ENCODE measurements at regions not wholly inside any gene's neighbourhood (a gene's known extent, or its start where the extent isn't known, plus 50 kb on each side); places are given as distances from the start of the nearest gene placed in this dataset.
"Not testable (repeated sequence)": the region's sequence is repeated elsewhere in the genome, so short reads cannot be mapped to it uniquely, and the experiment has no call there.

DNA sequence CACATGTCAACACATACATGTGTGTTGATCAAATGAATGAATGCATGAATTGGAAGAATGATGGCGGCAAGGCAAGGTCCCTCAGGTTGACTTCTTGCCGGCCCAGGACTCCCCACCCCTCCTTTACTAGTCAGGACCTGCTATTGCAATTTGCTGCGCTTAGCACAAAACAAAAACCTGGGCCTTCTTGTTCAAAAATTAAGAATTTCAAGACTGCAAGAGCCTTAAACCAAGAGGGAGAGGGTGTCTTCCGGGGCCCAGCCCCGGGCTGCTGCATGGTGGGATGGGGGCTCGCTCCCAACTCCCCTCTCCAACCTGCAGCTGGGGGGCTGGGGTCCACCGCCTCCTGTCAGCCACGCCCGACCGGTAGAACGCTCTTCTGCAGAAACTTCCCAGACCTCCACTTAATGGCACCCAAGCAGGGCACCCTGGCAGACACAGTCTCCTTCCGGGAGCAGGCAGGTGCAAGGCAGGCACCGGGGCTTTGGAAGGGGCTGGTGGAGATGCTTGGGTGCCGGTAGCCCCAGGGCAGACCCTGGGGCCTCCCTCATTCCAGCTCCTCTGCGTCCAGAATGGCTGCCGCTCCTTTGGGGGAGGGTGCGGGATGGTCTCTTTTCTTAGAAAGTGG is 2896.5 kb downstream of the RPIA start:
- peaks cover 30 to 33% of the 10 kb centered on the region in 2 donors for H3K27me3 Mint-ChIP-seq

DNA sequence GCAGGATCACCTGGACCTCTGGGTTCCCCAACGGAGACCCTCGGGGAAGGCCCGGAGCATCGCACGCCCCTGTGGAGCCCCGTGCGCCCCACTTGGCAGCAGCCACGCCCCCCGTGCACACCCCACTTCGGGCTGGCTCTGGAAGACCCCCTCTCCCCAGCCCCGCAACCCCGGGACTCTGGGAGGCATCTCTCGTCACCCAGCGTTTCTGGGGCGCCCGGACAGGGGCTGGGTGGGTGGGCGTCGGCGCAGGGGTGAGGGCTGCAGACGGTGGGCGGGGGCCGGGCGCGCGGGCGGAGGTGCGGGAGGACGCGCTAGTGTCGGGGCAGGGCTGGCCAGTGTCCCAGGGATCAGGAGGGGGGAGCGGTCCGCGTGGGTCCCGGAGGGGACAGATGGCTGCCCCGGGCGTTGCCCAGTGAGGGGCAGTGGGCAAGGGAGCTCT is 2897.3 kb downstream of the RPIA start:
- ATAC-seq (replicated peaks); H3K9me3 Mint-ChIP-seq: not testable (repeated sequence)

More for the DNA sequence above, 2896.5 kb downstream of the RPIA start:
- not testable (repeated sequence) for H3K4me3 Mint-ChIP-seq; H3K4me1 Mint-ChIP-seq; ATAC-seq (replicated peaks); H3K36me3 Mint-ChIP-seq; H3K9me3 Mint-ChIP-seq; DNase-seq; H3K27ac Mint-ChIP-seq

DNA sequence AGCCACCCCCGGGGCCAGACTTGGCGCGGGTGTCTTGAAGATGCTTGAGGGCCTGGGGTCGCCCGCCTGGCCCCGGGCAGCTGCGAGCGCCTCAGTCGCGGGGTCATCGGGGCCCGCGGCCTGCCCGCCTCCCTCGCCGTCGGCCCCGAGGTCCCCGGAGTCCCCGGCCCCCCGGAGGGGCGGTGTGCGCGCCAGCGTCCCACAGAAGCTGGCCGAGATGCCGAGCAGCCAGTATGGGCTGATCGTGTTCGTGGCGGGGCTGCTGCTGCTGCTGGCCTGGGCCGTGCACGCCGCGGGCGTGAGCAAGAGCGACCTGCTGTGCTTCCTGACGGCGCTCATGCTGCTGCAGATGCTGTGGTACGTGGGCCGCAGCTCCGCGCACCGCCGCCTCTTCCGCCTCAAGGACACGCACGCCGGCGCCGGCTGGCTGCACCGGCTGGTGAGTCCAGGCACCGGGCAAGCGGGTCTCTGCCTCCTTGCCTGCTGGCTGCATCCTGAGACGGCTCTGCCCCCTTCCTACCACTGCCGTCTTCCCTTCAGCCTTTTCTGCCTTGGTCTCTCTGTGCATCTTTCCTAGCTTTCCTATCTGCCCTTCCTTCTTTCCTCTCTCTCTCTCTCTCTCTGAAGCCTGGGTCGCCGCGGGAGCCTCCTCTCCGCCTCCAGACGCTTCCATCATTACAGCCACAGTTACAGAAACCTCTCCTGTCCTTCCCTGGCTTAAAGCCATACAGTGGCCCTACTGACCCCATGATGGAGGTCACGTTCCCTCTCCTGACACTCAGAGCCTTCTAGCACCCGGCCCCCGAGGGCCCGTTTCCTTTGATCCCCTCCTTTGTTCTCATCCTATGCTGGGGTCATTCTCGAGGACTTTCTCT is 2898.2 kb downstream of the RPIA start:
- DNase-seq; H3K9me3 Mint-ChIP-seq; ATAC-seq (replicated peaks); H3K4me1 Mint-ChIP-seq; H3K4me3 Mint-ChIP-seq; H3K27ac Mint-ChIP-seq; H3K36me3 Mint-ChIP-seq: not testable (repeated sequence)
- H3K27me3 Mint-ChIP-seq = peaks cover 34% of the 10 kb centered on the region in 2 donors

More for the DNA sequence above, 2897.3 kb downstream of the RPIA start:
- H3K36me3 Mint-ChIP-seq, H3K27ac Mint-ChIP-seq, H3K4me1 Mint-ChIP-seq, H3K4me3 Mint-ChIP-seq, DNase-seq: not testable (repeated sequence)
- peaks cover 30 to 34% of the 10 kb centered on the region in 2 donors for H3K27me3 Mint-ChIP-seq

DNA sequence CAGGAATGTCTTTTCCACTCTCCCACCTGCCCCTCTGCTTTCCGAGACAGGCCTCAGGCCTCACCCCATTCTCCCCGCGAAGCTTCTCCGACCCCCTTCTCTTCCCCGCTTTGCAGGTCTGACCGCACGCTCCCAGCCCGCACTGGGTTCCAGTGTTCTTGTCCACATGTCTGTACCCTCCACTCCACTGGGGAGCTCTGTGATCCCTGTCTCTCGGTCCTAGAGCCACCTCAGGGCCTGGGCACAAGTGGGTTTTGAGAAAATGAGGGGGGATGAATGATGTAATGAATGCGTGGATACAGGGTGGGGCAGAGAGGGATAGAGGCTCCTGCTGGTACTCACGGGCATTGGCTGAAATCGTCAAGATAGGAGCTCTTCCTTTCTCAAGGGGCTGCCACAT is 2898.9 kb downstream of the RPIA start:
- H3K4me3 Mint-ChIP-seq; ATAC-seq (replicated peaks); H3K27ac Mint-ChIP-seq; H3K36me3 Mint-ChIP-seq; DNase-seq; H3K9me3 Mint-ChIP-seq; H3K4me1 Mint-ChIP-seq: not testable (repeated sequence)
- H3K27me3 Mint-ChIP-seq = peaks cover 31 to 34% of the 10 kb centered on the region in 2 donors

DNA sequence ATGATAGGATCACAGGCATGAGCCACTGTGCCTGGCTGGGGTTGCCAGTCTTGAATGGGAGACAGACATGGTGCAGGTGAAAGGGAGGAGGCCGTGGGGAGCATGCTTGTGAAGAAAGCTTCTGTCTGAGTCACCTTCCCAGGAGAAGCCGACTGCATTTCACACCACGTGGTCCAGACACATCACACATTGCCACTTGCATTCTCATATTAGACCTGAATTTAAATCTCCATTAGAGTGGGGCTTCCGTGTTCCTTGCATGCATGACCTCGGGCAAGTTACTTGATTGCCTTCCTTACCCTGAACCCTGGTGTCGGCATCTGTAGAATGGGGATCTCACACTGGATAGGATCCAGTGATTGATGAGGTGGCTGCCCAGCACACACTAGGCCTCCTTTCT is 2899.6 kb downstream of the RPIA start:
- not testable (repeated sequence) for H3K36me3 Mint-ChIP-seq; DNase-seq; H3K4me3 Mint-ChIP-seq; H3K4me1 Mint-ChIP-seq; H3K9me3 Mint-ChIP-seq; H3K27ac Mint-ChIP-seq; ATAC-seq (replicated peaks)
- H3K27me3 Mint-ChIP-seq = peaks cover 31 to 34% of the 10 kb centered on the region in 2 donors

DNA sequence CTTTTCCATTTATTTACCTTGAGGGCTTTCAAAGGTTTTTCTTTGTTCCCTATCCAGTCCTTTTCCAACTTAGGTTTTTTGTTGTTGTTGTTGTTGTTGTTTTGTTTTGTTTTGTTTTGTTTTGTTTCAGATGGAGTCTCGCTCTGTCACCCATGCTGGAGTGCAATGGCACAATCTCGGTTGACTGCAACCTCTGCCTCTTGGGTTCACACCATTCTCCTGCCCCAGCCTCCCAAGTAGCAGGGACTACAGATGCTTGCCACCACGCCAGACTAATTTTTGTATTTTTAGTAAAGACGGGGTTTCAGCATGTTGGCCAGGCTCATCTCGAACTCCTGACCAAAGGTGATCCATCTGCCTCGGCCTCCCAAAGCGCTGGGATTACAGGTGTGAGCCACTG is 2906.0 kb downstream of the RPIA start:
- not testable (repeated sequence) for H3K27ac Mint-ChIP-seq; H3K36me3 Mint-ChIP-seq; H3K4me3 Mint-ChIP-seq; H3K27me3 Mint-ChIP-seq; DNase-seq; ATAC-seq (replicated peaks); H3K4me1 Mint-ChIP-seq; H3K9me3 Mint-ChIP-seq

DNA sequence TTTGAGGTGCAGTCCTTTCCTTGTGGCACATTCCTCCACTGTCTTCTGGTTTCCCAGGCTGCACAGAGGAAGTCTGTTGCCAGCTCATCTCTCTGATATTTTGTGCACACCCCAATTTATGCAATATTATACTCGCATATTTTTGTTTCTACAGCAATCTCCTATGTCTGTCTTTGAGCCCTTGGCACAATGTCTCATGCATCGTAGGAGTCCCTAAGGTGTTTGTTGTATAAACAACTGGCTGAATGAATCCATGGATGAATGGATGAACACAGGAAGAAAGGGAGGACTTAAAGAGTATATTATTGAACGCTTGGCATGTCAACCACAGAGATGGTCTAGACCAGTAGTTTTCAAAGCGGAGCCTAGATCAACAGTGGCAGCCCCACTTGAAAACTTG is 2907.0 kb downstream of the RPIA start:
- H3K27me3 Mint-ChIP-seq; H3K9me3 Mint-ChIP-seq; H3K4me3 Mint-ChIP-seq; H3K27ac Mint-ChIP-seq; DNase-seq; H3K4me1 Mint-ChIP-seq; H3K36me3 Mint-ChIP-seq; ATAC-seq (replicated peaks): not testable (repeated sequence)

DNA sequence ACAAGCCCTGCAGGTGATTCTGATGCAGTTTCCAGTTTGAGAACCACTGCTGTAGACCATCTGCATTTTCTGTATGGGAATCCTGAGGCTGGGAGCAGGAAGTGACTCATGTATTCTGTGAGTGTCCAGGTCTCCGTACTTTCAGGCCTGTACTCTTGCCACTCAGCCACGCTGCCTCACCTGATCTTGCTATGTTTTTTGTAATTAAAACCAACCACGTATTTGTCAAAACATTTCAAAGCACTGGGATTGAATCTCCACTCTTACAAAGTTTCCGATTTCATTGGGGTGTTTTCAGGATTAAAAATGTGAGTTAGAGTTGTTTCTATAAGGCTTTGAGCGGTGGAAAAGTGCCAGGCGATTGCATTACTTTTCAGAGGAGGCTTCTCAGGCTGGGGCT is 2907.5 kb downstream of the RPIA start:
- H3K27ac Mint-ChIP-seq, H3K4me1 Mint-ChIP-seq, H3K4me3 Mint-ChIP-seq: not testable (repeated sequence)

DNA sequence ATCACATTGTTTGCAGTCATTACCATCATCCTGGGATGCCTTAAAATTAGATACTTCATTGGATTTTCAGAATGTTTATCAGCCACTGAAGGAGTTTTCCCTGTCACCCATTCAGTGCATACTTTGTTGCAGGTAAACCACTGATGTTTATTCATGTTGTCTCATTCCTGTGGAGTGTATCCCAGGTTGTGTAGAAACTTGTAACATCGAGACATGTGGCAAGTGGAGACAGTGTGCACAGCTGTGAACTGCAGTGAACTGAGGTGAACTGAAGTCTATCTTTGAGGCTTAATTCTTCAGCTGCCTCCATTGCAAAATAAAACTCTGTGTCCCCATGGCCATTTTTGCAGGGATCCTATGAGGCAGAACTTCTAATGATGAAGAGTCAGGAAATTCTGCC is 2911.4 kb downstream of the RPIA start:
- H3K36me3 Mint-ChIP-seq; H3K27ac Mint-ChIP-seq; DNase-seq; H3K27me3 Mint-ChIP-seq; H3K4me3 Mint-ChIP-seq; H3K9me3 Mint-ChIP-seq; H3K4me1 Mint-ChIP-seq; ATAC-seq (replicated peaks): not testable (repeated sequence)

More for the DNA sequence above, 2907.5 kb downstream of the RPIA start:
- DNase-seq; H3K36me3 Mint-ChIP-seq; H3K9me3 Mint-ChIP-seq; ATAC-seq (replicated peaks); H3K27me3 Mint-ChIP-seq: not testable (repeated sequence)

DNA sequence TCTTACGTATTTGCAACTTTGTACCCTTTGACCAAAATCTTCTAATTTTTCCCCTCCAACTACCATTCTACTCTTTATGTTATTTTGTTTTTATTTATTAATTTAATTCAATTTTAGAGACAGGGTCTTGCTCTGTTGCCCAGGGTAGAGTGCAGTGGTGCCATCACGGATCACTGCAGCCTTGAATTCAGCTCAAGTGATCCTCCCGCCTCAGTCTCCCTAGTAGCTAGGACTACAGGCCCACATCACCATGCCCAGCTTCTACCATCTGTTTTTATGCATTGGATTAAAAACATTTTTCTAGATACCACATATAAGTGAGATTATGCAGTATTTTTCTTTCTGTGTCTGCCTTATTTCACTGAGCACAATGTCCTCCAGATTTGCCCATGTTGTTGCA is 2912.5 kb downstream of the RPIA start:
- H3K36me3 Mint-ChIP-seq; H3K27me3 Mint-ChIP-seq; H3K4me3 Mint-ChIP-seq; ATAC-seq (replicated peaks); H3K9me3 Mint-ChIP-seq; H3K4me1 Mint-ChIP-seq; DNase-seq; H3K27ac Mint-ChIP-seq: not testable (repeated sequence)

DNA sequence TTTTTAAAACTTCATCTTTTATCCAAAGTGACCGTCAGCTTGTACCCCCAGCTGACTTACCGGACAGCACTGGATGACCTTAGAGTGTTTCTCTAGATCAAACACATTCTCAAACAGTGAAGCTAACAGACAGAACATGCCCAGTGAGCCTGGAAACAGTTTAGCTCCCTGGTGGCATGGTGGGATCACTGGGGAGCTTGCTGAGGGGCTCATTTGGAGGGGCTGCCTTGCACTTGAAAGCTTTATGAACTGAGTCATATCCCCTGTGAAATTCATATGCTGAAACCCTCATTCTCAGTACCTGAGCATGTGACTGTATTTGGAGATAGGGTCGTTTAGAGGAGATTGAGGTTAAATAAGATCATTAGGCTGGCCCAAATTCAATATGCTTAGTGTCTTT is 2913.2 kb downstream of the RPIA start:
- H3K36me3 Mint-ChIP-seq; H3K4me1 Mint-ChIP-seq; ATAC-seq (replicated peaks); DNase-seq; H3K4me3 Mint-ChIP-seq; H3K27me3 Mint-ChIP-seq; H3K27ac Mint-ChIP-seq; H3K9me3 Mint-ChIP-seq: not testable (repeated sequence)

DNA sequence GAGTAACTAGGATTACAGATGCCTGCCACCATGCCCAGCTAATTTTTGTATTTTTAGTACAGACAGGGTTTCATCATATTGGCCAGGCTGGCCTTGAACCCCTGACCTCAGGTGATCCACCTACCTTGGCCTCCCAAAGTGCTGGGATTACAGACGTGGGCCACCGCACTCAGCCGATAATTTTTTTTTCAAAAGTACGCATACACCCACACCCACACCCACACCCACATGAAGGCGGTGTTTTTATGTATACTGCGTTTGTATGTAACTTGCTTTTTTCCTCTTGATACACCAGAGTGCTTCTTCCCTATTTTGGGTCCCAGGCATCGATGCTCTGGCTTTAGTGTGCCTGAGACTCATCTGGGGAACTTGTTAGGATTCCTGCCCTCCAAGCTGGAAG is 2932.3 kb downstream of the RPIA start:
- not testable (repeated sequence) for H3K36me3 Mint-ChIP-seq; H3K4me1 Mint-ChIP-seq; H3K9me3 Mint-ChIP-seq; H3K4me3 Mint-ChIP-seq; DNase-seq; H3K27me3 Mint-ChIP-seq; ATAC-seq (replicated peaks); H3K27ac Mint-ChIP-seq

DNA sequence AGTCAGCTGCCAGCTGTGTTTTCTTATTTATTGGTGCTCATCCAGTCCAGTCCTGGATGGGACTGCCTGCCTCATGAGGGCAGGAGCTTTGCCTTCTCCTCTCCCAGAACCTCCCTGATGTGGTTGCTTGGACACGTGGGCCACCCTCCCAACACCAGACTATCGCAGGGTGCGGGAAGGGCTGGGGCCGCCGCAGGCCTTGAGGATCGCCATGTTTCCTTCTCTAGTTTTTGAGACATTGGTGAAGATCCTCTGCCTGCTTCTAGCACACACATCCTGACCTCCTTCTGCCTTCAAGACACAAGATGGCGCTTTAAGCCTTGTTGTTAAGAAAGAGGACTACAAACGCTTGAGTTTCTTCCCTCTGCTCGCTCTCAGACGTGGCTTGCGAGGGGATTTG is 2937.0 kb downstream of the RPIA start:
- ATAC-seq (replicated peaks); H3K4me1 Mint-ChIP-seq; H3K36me3 Mint-ChIP-seq; H3K27ac Mint-ChIP-seq; H3K27me3 Mint-ChIP-seq; H3K9me3 Mint-ChIP-seq; H3K4me3 Mint-ChIP-seq; DNase-seq: not testable (repeated sequence)

DNA sequence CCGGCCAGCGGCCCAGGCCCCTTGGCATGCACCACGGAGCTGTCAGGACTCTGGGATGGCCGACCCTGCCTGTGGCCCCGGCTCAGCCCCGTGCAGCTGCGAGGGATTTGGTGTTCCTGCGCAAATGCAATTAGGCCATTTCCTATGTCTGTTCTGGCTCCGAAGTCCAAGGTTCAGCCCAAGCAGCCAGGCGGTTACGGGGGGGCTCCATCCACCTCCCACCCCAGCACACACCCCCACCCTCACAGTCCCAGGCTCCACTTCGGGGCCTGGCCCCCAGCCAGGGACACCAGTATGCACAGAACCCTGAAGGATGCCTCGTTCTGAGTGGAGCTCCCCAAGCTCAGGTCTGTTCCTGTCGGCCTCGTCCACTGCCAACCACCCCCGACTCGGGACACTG is 2965.7 kb downstream of the RPIA start:
- H3K36me3 Mint-ChIP-seq; DNase-seq; H3K4me1 Mint-ChIP-seq; H3K4me3 Mint-ChIP-seq; ATAC-seq (replicated peaks); H3K9me3 Mint-ChIP-seq; H3K27ac Mint-ChIP-seq; H3K27me3 Mint-ChIP-seq: not testable (repeated sequence)

DNA sequence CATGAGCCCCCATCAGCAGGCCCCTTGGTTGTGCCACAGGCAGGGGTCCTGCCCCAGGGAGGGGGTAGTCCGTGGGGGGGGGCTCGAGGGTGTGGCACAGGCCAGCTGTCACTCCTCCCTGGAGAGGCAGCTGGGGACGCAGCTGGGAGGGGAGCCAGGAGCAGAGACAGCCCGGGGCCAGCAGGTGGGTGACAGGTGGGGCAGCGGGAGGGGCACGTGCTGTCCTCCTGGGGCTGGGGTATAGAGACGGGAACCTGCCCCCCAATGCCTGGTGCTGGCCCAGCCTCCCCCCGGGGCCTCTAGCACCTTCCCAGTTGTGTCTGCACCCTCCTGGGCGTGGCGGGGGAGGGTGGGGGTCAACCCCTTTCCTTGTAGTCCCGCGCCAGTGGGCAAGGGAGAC is 2966.9 kb downstream of the RPIA start:
- not testable (repeated sequence) for H3K9me3 Mint-ChIP-seq; H3K4me3 Mint-ChIP-seq; DNase-seq; H3K36me3 Mint-ChIP-seq; ATAC-seq (replicated peaks); H3K27ac Mint-ChIP-seq; H3K27me3 Mint-ChIP-seq; H3K4me1 Mint-ChIP-seq
